T-helper 1 cell treated with Interleukin-12 subunit alpha and Interleukin-12 subunit beta and Interleukin-4 antibody, amounts not matched to agents 30 μg/mL and 1 μg/mL, for 36 hours (primary cell): ENCODE measurements at regions not wholly inside any gene's neighbourhood (a gene's known extent, or its start where the extent isn't known, plus 50 kb on each side); places are given as distances from the start of the nearest gene placed in this dataset.

Experiments
- H3K27ac Mint-ChIP-seq: one replicate; pipeline ENCODE4 v1.8.0; 2021; ENCODE audit warnings: mild to moderate bottlenecking, mixed read lengths
- H3K27me3 Mint-ChIP-seq: one replicate; pipeline ENCODE4 v1.8.0; 2021; ENCODE audit warnings: low read depth, mixed read lengths
- H3K36me3 Mint-ChIP-seq: one replicate; pipeline ENCODE4 v1.8.0; 2021; ENCODE audit warnings: low read depth, mixed read lengths
- H3K4me1 Mint-ChIP-seq: one replicate; pipeline ENCODE4 v1.8.0; 2021; ENCODE audit warnings: low read depth, mixed read lengths
- H3K4me3 Mint-ChIP-seq: one replicate; pipeline ENCODE4 v1.8.0; 2021; ENCODE audit warnings: mild to moderate bottlenecking, moderate library complexity, mixed read lengths
- H3K9me3 Mint-ChIP-seq: one replicate; pipeline ENCODE4 v1.8.0; 2021; ENCODE audit warnings: mixed read lengths

DNA sequence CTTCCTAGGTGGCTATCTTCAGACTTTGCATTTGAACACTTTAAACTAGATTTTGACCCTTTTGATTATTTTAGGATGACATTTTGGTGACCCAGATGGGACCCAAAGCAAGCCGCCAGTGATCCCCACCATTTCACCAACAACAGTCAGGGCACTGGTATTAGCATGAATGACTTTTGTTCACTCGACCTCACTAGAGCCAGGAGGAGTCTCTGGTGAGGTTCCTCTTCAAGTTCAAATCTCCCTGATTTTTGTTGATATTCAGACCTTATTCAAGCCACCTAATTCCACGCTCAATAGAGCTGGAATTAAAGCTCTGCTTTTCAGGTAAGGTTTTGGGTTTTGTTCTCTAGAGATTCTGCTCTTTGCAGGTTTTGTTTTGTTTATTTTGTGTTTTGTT is 202.3 kb downstream of the MREG start:
- H3K9me3 Mint-ChIP-seq: no peaks in the 10 kb centered on the region
- H3K27me3 Mint-ChIP-seq: peaks cover 20% of the 10 kb centered on the region
- peaks cover 12% of the 10 kb centered on the region for H3K4me1 Mint-ChIP-seq
- H3K4me3 Mint-ChIP-seq: no peak overlapping the region
- H3K27ac Mint-ChIP-seq: no peak overlapping the region
- H3K36me3 Mint-ChIP-seq: no peaks in the 10 kb centered on the region

- H3K4me1 Mint-ChIP-seq: peaks cover 12% of the 10 kb centered on the region
- no peaks in the 10 kb centered on the region for H3K9me3 Mint-ChIP-seq
- no peaks in the 10 kb centered on the region for H3K36me3 Mint-ChIP-seq
- no peak overlapping the region for H3K27ac Mint-ChIP-seq
- H3K27me3 Mint-ChIP-seq: peaks cover 17% of the 10 kb centered on the region
- no peak overlapping the region for H3K4me3 Mint-ChIP-seq
These were observed 204.4 kb downstream of the MREG start for GRCh38 chr2:215808996-215809395.

GRCh38 chr2:215808194-215808593 is 205.2 kb downstream of the MREG start:
- Mint-ChIP-seq H3K4me1 (peaks cover 12% of the 10 kb centered on the region), H3K27me3 (peaks cover 16% of the 10 kb centered on the region), H3K4me3 (no peak overlapping the region), H3K9me3 (no peaks in the 10 kb centered on the region), H3K36me3 (no peaks in the 10 kb centered on the region), H3K27ac (no peak overlapping the region)

DNA sequence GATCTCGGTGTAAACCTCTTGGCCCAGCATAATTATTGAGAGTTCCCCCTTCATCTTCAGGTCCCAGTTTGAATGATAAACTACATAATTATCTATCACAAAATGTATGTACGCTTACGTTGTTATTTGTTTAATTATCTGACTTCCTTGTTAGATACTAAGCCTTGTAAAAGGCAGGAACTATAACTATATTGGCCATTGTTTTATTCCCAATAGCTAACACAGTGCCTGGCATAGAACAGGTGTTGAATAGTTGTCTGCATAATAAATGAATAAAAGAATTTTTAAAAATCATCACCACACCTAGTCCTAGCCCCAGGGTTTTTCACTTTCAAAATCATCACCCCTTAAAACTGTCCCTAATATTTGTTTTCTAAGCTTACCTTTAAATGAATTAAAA is 207.9 kb downstream of the MREG start:
- H3K4me1 Mint-ChIP-seq: no peaks in the 10 kb centered on the region
- H3K36me3 Mint-ChIP-seq: no peaks in the 10 kb centered on the region
- H3K4me3 Mint-ChIP-seq: no peak overlapping the region
- no peak overlapping the region for H3K27ac Mint-ChIP-seq
- no peaks in the 10 kb centered on the region for H3K9me3 Mint-ChIP-seq
- peaks cover 6% of the 10 kb centered on the region for H3K27me3 Mint-ChIP-seq

- H3K9me3 Mint-ChIP-seq: no peaks in the 10 kb centered on the region
- H3K4me3 Mint-ChIP-seq: no peak overlapping the region
- H3K36me3 Mint-ChIP-seq: no peaks in the 10 kb centered on the region
- peaks cover 3% of the 10 kb centered on the region for H3K27me3 Mint-ChIP-seq
- H3K27ac Mint-ChIP-seq: no peak overlapping the region
- no peaks in the 10 kb centered on the region for H3K4me1 Mint-ChIP-seq
These were observed 210.2 kb downstream of the MREG start for GRCh38 chr2:215803150-215803549.

GRCh38 chr2:215799194-215799593 is 214.2 kb downstream of the MREG start:
- H3K36me3 Mint-ChIP-seq: no peaks in the 10 kb centered on the region
- no peaks in the 10 kb centered on the region for H3K9me3 Mint-ChIP-seq
- H3K27ac Mint-ChIP-seq: no peak overlapping the region
- no peak overlapping the region for H3K4me3 Mint-ChIP-seq
- no peaks in the 10 kb centered on the region for H3K4me1 Mint-ChIP-seq
- H3K27me3 Mint-ChIP-seq: no peaks in the 10 kb centered on the region

- H3K4me1 Mint-ChIP-seq: peaks cover 1% of the 10 kb centered on the region
- H3K4me3 Mint-ChIP-seq: no peak overlapping the region
- H3K9me3 Mint-ChIP-seq: no peaks in the 10 kb centered on the region
- no peaks in the 10 kb centered on the region for H3K36me3 Mint-ChIP-seq
- H3K27ac Mint-ChIP-seq: no peak overlapping the region
- H3K27me3 Mint-ChIP-seq: no peaks in the 10 kb centered on the region
These were observed 215.7 kb downstream of the MREG start for GRCh38 chr2:215797676-215798075.

DNA sequence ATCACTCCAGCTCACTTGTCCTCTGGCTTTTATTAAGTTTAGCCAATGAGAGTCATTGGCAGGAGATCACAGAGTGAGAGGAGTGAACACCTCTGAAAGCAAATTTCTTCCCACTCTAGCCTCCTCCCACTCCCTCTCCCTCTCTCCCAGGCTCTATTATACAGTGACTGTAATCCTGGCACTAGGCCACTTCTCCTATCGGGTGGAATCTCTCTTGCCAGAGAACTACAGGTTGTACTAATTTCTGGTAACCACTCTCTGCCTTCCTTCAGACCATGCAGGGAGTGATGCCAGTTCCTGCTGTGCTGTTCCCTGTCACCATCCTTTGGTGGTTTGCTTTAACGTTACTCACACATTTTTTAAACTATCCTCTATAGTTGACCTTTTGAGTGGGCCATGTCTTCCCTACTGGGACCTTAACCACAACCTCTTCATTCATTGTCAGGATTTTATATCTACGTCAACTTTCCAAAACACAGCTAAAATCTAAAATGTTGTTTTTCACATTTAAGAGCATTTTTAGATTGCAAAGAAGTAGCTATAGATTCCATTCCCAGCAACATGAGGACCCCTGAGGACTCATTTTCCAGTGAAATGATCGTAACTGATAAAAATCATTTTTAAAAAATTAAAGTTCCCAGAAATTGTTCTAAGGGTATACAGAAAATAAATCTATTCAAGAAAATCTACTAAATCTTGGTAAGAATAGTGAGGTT is 217.1 kb downstream of the MREG start:
- Mint-ChIP-seq H3K36me3 (no peaks in the 10 kb centered on the region), H3K4me1 (peaks cover 1% of the 10 kb centered on the region), H3K27me3 (no peaks in the 10 kb centered on the region), H3K9me3 (no peaks in the 10 kb centered on the region), H3K27ac (no peak overlapping the region), H3K4me3 (no peak overlapping the region)

- Mint-ChIP-seq H3K27ac (no peak overlapping the region), H3K4me3 (no peak overlapping the region), H3K4me1 (peaks cover 1% of the 10 kb centered on the region), H3K27me3 (no peaks in the 10 kb centered on the region), H3K9me3 (no peaks in the 10 kb centered on the region), H3K36me3 (no peaks in the 10 kb centered on the region)
These were observed 218.4 kb downstream of the MREG start for GRCh38 chr2:215794829-215795546.

- Mint-ChIP-seq H3K9me3 (no peaks in the 10 kb centered on the region), H3K4me1 (peaks cover 1% of the 10 kb centered on the region), H3K4me3 (no peak overlapping the region), H3K27me3 (no peaks in the 10 kb centered on the region), H3K36me3 (no peaks in the 10 kb centered on the region), H3K27ac (no peak overlapping the region)
These were observed 219.4 kb downstream of the MREG start for GRCh38 chr2:215793747-215794595.

GRCh38 chr2:215791481-215791937 is 221.8 kb downstream of the MREG start:
- Mint-ChIP-seq H3K4me3 (no peak overlapping the region), H3K4me1 (peaks cover 1% of the 10 kb centered on the region), H3K36me3 (no peaks in the 10 kb centered on the region), H3K27me3 (no peaks in the 10 kb centered on the region), H3K27ac (no peak overlapping the region), H3K9me3 (no peaks in the 10 kb centered on the region)

- Mint-ChIP-seq H3K9me3 (no peaks in the 10 kb centered on the region), H3K4me3 (no peak overlapping the region), H3K27ac (no peak overlapping the region), H3K27me3 (no peaks in the 10 kb centered on the region), H3K4me1 (peaks cover 1% of the 10 kb centered on the region), H3K36me3 (no peaks in the 10 kb centered on the region)
These were observed 222.6 kb downstream of the MREG start for GRCh38 chr2:215790523-215791421.

- Mint-ChIP-seq H3K36me3 (no peaks in the 10 kb centered on the region), H3K9me3 (no peaks in the 10 kb centered on the region), H3K27me3 (no peaks in the 10 kb centered on the region), H3K4me3 (no peak overlapping the region), H3K27ac (no peak overlapping the region), H3K4me1 (no peaks in the 10 kb centered on the region)
These were observed 225.7 kb downstream of the MREG start for GRCh38 chr2:215787565-215788178.
